HFFc6 (cell line): ENCODE measurements at regions not wholly inside any gene's neighbourhood (a gene's known extent, or its start where the extent isn't known, plus 50 kb on each side); places are given as distances from the start of the nearest gene placed in this dataset.

ENCODE experiments used
- DNase-seq: peaks from one replicate; pipeline ENCODE4 v3.0.0-alpha.2; 2018
- H3K27ac Mint-ChIP-seq: 2 replicates; pipeline ENCODE4 v1.8.0; 2020; ENCODE audit warnings: mild to moderate bottlenecking, mixed read lengths
- H3K27me3 Mint-ChIP-seq: 2 replicates; pipeline ENCODE4 v1.8.0; 2021; ENCODE audit warnings: mild to moderate bottlenecking, moderate library complexity, mixed read lengths; ENCODE audit not compliant: insufficient read depth
- H3K36me3 Mint-ChIP-seq: 2 replicates; pipeline ENCODE4 v1.8.0; 2021; ENCODE audit warnings: low read depth, mixed read lengths
- H3K4me1 Mint-ChIP-seq: 2 replicates; pipeline ENCODE4 v1.8.0; 2020; ENCODE audit warnings: low read depth, mixed read lengths
- H3K4me3 Mint-ChIP-seq: 2 replicates; pipeline ENCODE4 v1.8.0; 2020; ENCODE audit warnings: mild to moderate bottlenecking, moderate library complexity, mixed read lengths
- H3K9me3 Mint-ChIP-seq: 2 replicates; pipeline ENCODE4 v1.8.0; 2020; ENCODE audit warnings: mild to moderate bottlenecking, mixed read lengths
- TF ChIP-seq, protein P1 (sequence below): fragments of 200-600 bp; sonication (generic); IDR thresholded peaks from 2 replicates; pipeline ENCODE4 v1.5.0; 2021; ENCODE audit warnings: antibody characterized with exemption, mild to moderate bottlenecking

- Mint-ChIP-seq H3K27me3 (peaks cover 3% of the 10 kb centered on the region), H3K4me1 (no peaks in the 10 kb centered on the region), H3K36me3 (no peaks in the 10 kb centered on the region), H3K27ac (no peak overlapping the region), H3K4me3 (no peak overlapping the region), H3K9me3 (peaks cover 34% of the 10 kb centered on the region)
- TF ChIP-seq, protein P1, sequence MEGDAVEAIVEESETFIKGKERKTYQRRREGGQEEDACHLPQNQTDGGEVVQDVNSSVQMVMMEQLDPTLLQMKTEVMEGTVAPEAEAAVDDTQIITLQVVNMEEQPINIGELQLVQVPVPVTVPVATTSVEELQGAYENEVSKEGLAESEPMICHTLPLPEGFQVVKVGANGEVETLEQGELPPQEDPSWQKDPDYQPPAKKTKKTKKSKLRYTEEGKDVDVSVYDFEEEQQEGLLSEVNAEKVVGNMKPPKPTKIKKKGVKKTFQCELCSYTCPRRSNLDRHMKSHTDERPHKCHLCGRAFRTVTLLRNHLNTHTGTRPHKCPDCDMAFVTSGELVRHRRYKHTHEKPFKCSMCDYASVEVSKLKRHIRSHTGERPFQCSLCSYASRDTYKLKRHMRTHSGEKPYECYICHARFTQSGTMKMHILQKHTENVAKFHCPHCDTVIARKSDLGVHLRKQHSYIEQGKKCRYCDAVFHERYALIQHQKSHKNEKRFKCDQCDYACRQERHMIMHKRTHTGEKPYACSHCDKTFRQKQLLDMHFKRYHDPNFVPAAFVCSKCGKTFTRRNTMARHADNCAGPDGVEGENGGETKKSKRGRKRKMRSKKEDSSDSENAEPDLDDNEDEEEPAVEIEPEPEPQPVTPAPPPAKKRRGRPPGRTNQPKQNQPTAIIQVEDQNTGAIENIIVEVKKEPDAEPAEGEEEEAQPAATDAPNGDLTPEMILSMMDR: no peak
- no peak for DNase-seq
Observed at GRCh38 chr18:38042211-38042890, 476.8 kb upstream of the CELF4 start.

DNA sequence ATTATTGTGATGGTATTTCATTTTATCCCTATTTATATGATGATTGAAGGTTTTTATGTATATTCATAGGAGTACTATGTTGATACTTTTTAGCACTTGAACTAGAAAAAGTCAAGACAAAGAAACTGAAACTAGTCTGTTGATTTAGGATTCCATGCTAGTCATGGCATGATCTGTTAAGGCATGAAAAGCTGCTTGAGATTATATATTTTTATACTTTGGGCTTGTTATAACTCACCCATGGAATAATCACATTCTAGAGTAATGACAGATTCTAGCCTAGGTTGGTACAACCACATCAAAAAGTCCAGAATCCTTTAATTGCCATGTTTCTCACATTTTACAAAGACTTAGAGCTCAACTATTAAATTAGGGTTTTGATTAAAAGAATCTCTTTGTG, 472.6 kb upstream of the CELF4 start:
- Mint-ChIP-seq H3K4me3 (no peak overlapping the region), H3K36me3 (no peaks in the 10 kb centered on the region; the same call in 1 of the 2 replicates), H3K9me3 (peaks cover 35% of the 10 kb centered on the region), H3K27ac (no peak overlapping the region), H3K4me1 (no peaks in the 10 kb centered on the region), H3K27me3 (no peaks in the 10 kb centered on the region)
- DNase-seq: no peak
- TF ChIP-seq, protein P1: no peak

GRCh38 chr18:38035193-38035592, 469.6 kb upstream of the CELF4 start:
- Mint-ChIP-seq H3K27ac (no peak overlapping the region), H3K4me1 (no peaks in the 10 kb centered on the region), H3K4me3 (no peak overlapping the region), H3K9me3 (peaks cover 37% of the 10 kb centered on the region), H3K27me3 (no peaks in the 10 kb centered on the region), H3K36me3 (no peaks in the 10 kb centered on the region; the same call in 1 of the 2 replicates)
- no peak for DNase-seq
- TF ChIP-seq, protein P1: no peak

DNA sequence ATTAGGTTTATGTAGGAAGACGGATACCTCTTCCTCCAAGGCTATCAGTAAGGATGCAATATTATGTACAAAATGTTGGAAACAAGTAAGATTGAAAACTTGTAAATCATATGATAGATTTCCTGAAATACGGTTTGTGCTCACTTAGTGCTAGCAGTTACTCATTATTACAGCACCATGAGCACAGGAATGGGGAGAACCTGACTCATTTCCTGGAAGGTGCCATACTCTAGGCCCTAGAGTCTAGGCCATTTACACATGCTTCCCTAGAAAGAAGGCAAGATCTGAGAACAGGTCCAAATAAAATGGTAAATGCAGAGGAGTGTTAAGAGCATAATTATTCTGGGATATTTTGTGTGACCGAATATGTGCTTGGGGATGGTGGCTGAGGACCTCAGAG, 467.7 kb upstream of the CELF4 start:
- TF ChIP-seq, protein P1: no peak
- H3K9me3 Mint-ChIP-seq: peaks cover 50% of the 10 kb centered on the region
- H3K27ac Mint-ChIP-seq: no peak overlapping the region
- no peaks in the 10 kb centered on the region for H3K4me1 Mint-ChIP-seq
- peaks cover 3% of the 10 kb centered on the region; the same call in 1 of the 2 replicates for H3K27me3 Mint-ChIP-seq
- no peak overlapping the region for H3K4me3 Mint-ChIP-seq
- DNase-seq: no peak
- H3K36me3 Mint-ChIP-seq: no peaks in the 10 kb centered on the region; the same call in 1 of the 2 replicates

- TF ChIP-seq, protein P1: no peak
- Mint-ChIP-seq H3K9me3 (peaks cover 57% of the 10 kb centered on the region), H3K36me3 (no peaks in the 10 kb centered on the region; the same call in 1 of the 2 replicates), H3K4me1 (no peaks in the 10 kb centered on the region), H3K4me3 (no peak overlapping the region), H3K27ac (no peak overlapping the region), H3K27me3 (peaks cover 3% of the 10 kb centered on the region; the same call in 1 of the 2 replicates)
- no peak for DNase-seq
Observed at GRCh38 chr18:38032516-38032915, 466.9 kb upstream of the CELF4 start.
